ENCODE measurements at regions not wholly inside any gene's neighbourhood (a gene's known extent, or its start where the extent isn't known, plus 50 kb on each side); places are given as distances from the start of the nearest gene placed in this dataset.

- WGBS, 2 donors = 86 to 91% methylated on average over 3 of the region's 3 CpGs
- Histone ChIP-seq H3K4me3 (ENCODE audit: low read length in 2 of 2) (no peak overlapping the region), H3K36me3 (ENCODE audit: control insufficient read depth in 1 of 2, insufficient read depth in 2 of 2, low read length in 1 of 2) (no peaks in the 10 kb centered on the region), H3K27ac (ENCODE audit: low read depth in 1 of 2, low read length in 2 of 2) (no peak overlapping the region), H3K4me1 (ENCODE audit: control insufficient read depth in 1 of 2, insufficient read depth in 2 of 2, low read length in 2 of 2) (no peaks in the 10 kb centered on the region), H3K27me3 (ENCODE audit: control insufficient read depth in 1 of 2, insufficient read depth in 2 of 2, low read length in 1 of 2) (peaks cover 0 to 1% of the 10 kb centered on the region in 2 donors), H3K9me3 (ENCODE audit: control insufficient read depth, low read length) (no peaks in the 10 kb centered on the region)
- DNase-seq (no peak), ATAC-seq (ENCODE audit: low FRiP score) (no peak)
- intact Hi-C loops (cut with DNase I) = no loop called here
These were observed 403.9 kb downstream of the MED13L start for GRCh38 chr12:115873451-115874082.

DNA sequence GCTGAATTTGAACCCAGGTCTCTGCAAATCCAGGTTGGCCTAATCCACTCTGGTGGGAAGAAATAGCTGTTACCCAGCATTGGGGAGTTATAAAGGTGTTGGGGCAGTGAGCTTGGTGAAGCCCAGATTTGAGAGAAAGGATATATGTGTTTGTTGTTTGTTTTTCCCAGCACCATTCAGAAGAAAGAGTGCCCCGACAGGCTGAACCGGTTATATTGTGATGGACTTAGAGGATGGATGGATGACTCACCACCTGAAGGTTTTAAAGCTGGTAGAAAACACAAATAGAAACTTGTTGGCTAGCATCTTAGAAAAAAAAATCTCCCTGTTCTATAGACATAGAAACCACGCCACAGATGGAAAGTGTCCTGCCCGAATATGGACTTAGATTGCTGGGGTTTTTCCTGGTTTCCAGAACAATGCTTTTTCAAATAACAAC is 404.6 kb downstream of the MED13L start:
- intact Hi-C loops (cut with DNase I) = no loop called here
- 49 to 65% methylated on average over 4 of the region's 4 CpGs for WGBS, 2 donors
- Histone ChIP-seq H3K27me3 (ENCODE audit: control insufficient read depth in 1 of 2, insufficient read depth in 2 of 2, low read length in 1 of 2) (peaks cover 0 to 1% of the 10 kb centered on the region in 2 donors), H3K4me1 (ENCODE audit: control insufficient read depth in 1 of 2, insufficient read depth in 2 of 2, low read length in 2 of 2) (no peaks in the 10 kb centered on the region), H3K27ac (ENCODE audit: low read depth in 1 of 2, low read length in 2 of 2) (no peak overlapping the region), H3K9me3 (ENCODE audit: control insufficient read depth, low read length) (no peaks in the 10 kb centered on the region), H3K36me3 (ENCODE audit: control insufficient read depth in 1 of 2, insufficient read depth in 2 of 2, low read length in 1 of 2) (no peaks in the 10 kb centered on the region), H3K4me3 (ENCODE audit: low read length in 2 of 2) (no peak overlapping the region)
- ATAC-seq (ENCODE audit: low FRiP score) (no peak), DNase-seq (no peak)

- Histone ChIP-seq H3K36me3 (ENCODE audit: control insufficient read depth in 1 of 2, insufficient read depth in 2 of 2, low read length in 1 of 2) (no peaks in the 10 kb centered on the region), H3K27ac (ENCODE audit: low read depth in 1 of 2, low read length in 2 of 2) (no peak overlapping the region), H3K27me3 (ENCODE audit: control insufficient read depth in 1 of 2, insufficient read depth in 2 of 2, low read length in 1 of 2) (peaks cover 0 to 1% of the 10 kb centered on the region in 2 donors), H3K4me1 (ENCODE audit: control insufficient read depth in 1 of 2, insufficient read depth in 2 of 2, low read length in 2 of 2) (no peaks in the 10 kb centered on the region), H3K9me3 (ENCODE audit: control insufficient read depth, low read length) (no peaks in the 10 kb centered on the region), H3K4me3 (ENCODE audit: low read length in 2 of 2) (no peak overlapping the region)
- ATAC-seq (ENCODE audit: low FRiP score) (no peak), DNase-seq (no peak)
- WGBS, 2 donors = 88 to 91% methylated on average over 1 of the region's 1 CpG
- intact Hi-C loops (cut with DNase I) = no loop called here
These were observed 405.3 kb downstream of the MED13L start for GRCh38 chr12:115872212-115872611.

DNA sequence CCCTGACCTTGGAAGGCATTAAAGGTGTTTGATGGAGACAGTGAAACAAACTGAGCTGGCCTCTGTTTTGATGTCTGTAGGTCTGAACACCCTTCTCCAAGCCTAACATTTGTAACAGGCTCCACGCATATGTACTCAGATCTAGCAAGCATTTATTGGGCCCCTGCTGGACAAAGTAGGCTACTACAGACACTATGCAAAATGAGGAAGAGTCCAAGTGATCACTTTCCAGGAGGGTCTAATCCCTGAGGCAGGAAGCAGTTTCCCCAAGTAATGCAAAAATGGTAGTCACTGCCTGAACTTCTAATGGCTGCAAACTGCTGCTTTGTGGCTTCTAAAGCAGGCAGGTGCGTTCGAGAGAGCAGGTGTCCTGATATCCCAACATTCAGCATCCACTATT is 405.8 kb downstream of the MED13L start:
- ATAC-seq (ENCODE audit: low FRiP score) (no peak), DNase-seq (no peak)
- H3K27me3 ChIP-seq (ENCODE audit: control insufficient read depth in 1 of 2, insufficient read depth in 2 of 2, low read length in 1 of 2) = peaks cover 0 to 1% of the 10 kb centered on the region in 2 donors
- no peak overlapping the region for H3K27ac ChIP-seq (ENCODE audit: low read depth in 1 of 2, low read length in 2 of 2)
- no peaks in the 10 kb centered on the region for H3K9me3 ChIP-seq (ENCODE audit: control insufficient read depth, low read length)
- intact Hi-C loops (cut with DNase I) = no loop called here
- H3K36me3 ChIP-seq (ENCODE audit: control insufficient read depth in 1 of 2, insufficient read depth in 2 of 2, low read length in 1 of 2) = no peaks in the 10 kb centered on the region
- 66 to 68% methylated on average over 3 of the region's 3 CpGs for WGBS, 2 donors
- no peak overlapping the region for H3K4me3 ChIP-seq (ENCODE audit: low read length in 2 of 2)
- no peaks in the 10 kb centered on the region for H3K4me1 ChIP-seq (ENCODE audit: control insufficient read depth in 1 of 2, insufficient read depth in 2 of 2, low read length in 2 of 2)

DNA sequence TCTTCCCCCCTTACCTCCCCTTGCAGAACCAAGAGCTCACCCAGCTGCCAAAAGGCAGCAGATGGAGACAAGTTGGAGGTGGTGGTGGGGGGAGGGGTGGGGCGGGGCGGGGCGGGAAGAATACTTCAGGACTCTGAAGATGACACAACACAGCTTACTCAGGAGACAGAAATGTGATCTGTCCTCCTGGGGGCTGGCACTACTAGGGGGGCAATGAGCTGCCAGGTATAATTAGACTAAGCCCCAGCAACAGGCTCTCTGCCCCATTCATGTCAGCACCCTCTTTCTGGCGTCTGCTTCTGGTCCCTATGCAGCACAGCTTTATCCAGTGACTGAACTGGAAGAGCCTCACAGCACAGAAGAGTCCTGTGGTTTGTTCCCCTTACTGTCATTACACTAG is 407.0 kb downstream of the MED13L start:
- no peak for ATAC-seq (ENCODE audit: low FRiP score)
- intact Hi-C loops (cut with DNase I) = no loop called here

GRCh38 chr12:115870021-115870420 is 407.5 kb downstream of the MED13L start:
- ATAC-seq (ENCODE audit: low FRiP score) (no peak), DNase-seq (no peak)
- no peak overlapping the region for H3K4me3 ChIP-seq (ENCODE audit: low read length in 2 of 2)
- WGBS, 2 donors = 92 to 94% methylated on average over 4 of the region's 4 CpGs
- H3K4me1 ChIP-seq (ENCODE audit: control insufficient read depth in 1 of 2, insufficient read depth in 2 of 2, low read length in 2 of 2) = no peaks in the 10 kb centered on the region
- no peak overlapping the region for H3K27ac ChIP-seq (ENCODE audit: low read depth in 1 of 2, low read length in 2 of 2)
- H3K27me3 ChIP-seq (ENCODE audit: control insufficient read depth in 1 of 2, insufficient read depth in 2 of 2, low read length in 1 of 2) = no peaks in the 10 kb centered on the region
- intact Hi-C loops (cut with DNase I) = no loop called here
- H3K9me3 ChIP-seq (ENCODE audit: control insufficient read depth, low read length) = no peaks in the 10 kb centered on the region
- no peaks in the 10 kb centered on the region for H3K36me3 ChIP-seq (ENCODE audit: control insufficient read depth in 1 of 2, insufficient read depth in 2 of 2, low read length in 1 of 2)

More for the DNA sequence above, 407.0 kb downstream of the MED13L start:
- peaks cover 0 to under 1% of the 10 kb centered on the region in 2 donors for H3K27me3 ChIP-seq (ENCODE audit: control insufficient read depth in 1 of 2, insufficient read depth in 2 of 2, low read length in 1 of 2)
- H3K36me3 ChIP-seq (ENCODE audit: control insufficient read depth in 1 of 2, insufficient read depth in 2 of 2, low read length in 1 of 2) = no peaks in the 10 kb centered on the region
- WGBS, 2 donors = 69 to 73% methylated on average over 4 of the region's 4 CpGs
- no peak for DNase-seq
- H3K9me3 ChIP-seq (ENCODE audit: control insufficient read depth, low read length) = no peaks in the 10 kb centered on the region
- no peak overlapping the region for H3K27ac ChIP-seq (ENCODE audit: low read depth in 1 of 2, low read length in 2 of 2)
- no peak overlapping the region for H3K4me3 ChIP-seq (ENCODE audit: low read length in 2 of 2)
- H3K4me1 ChIP-seq (ENCODE audit: control insufficient read depth in 1 of 2, insufficient read depth in 2 of 2, low read length in 2 of 2) = no peaks in the 10 kb centered on the region

GRCh38 chr12:115869604-115870003 is 407.9 kb downstream of the MED13L start:
- intact Hi-C loops (cut with DNase I) = no loop called here
- WGBS, 2 donors = 94 to 96% methylated on average over 5 of the region's 5 CpGs
- H3K4me1 ChIP-seq (ENCODE audit: control insufficient read depth in 1 of 2, insufficient read depth in 2 of 2, low read length in 2 of 2) = no peaks in the 10 kb centered on the region
- ATAC-seq (ENCODE audit: low FRiP score) = no peak
- no peak overlapping the region for H3K4me3 ChIP-seq (ENCODE audit: low read length in 2 of 2)
- no peaks in the 10 kb centered on the region for H3K9me3 ChIP-seq (ENCODE audit: control insufficient read depth, low read length)
- no peaks in the 10 kb centered on the region for H3K27me3 ChIP-seq (ENCODE audit: control insufficient read depth in 1 of 2, insufficient read depth in 2 of 2, low read length in 1 of 2)
- no peak overlapping the region for H3K27ac ChIP-seq (ENCODE audit: low read depth in 1 of 2, low read length in 2 of 2)
- DNase-seq = no peak
- H3K36me3 ChIP-seq (ENCODE audit: control insufficient read depth in 1 of 2, insufficient read depth in 2 of 2, low read length in 1 of 2) = no peaks in the 10 kb centered on the region

GRCh38 chr12:115868624-115869023 is 408.9 kb downstream of the MED13L start:
- Histone ChIP-seq H3K36me3 (ENCODE audit: control insufficient read depth in 1 of 2, insufficient read depth in 2 of 2, low read length in 1 of 2) (no peaks in the 10 kb centered on the region), H3K27ac (ENCODE audit: low read depth in 1 of 2, low read length in 2 of 2) (no peak overlapping the region), H3K27me3 (ENCODE audit: control insufficient read depth in 1 of 2, insufficient read depth in 2 of 2, low read length in 1 of 2) (no peaks in the 10 kb centered on the region), H3K4me3 (ENCODE audit: low read length in 2 of 2) (no peak overlapping the region), H3K9me3 (ENCODE audit: control insufficient read depth, low read length) (no peaks in the 10 kb centered on the region), H3K4me1 (ENCODE audit: control insufficient read depth in 1 of 2, insufficient read depth in 2 of 2, low read length in 2 of 2) (no peaks in the 10 kb centered on the region)
- ATAC-seq (ENCODE audit: low FRiP score) (no peak), DNase-seq (no peak)
- WGBS, 2 donors = 89 to 91% methylated on average over 6 of the region's 6 CpGs
- intact Hi-C loops (cut with DNase I) = no loop called here

GRCh38 chr12:115867854-115868253 is 409.6 kb downstream of the MED13L start:
- Histone ChIP-seq H3K4me3 (ENCODE audit: low read length in 2 of 2) (no peak overlapping the region), H3K4me1 (ENCODE audit: control insufficient read depth in 1 of 2, insufficient read depth in 2 of 2, low read length in 2 of 2) (no peaks in the 10 kb centered on the region), H3K36me3 (ENCODE audit: control insufficient read depth in 1 of 2, insufficient read depth in 2 of 2, low read length in 1 of 2) (no peaks in the 10 kb centered on the region), H3K27ac (ENCODE audit: low read depth in 1 of 2, low read length in 2 of 2) (no peak overlapping the region), H3K9me3 (ENCODE audit: control insufficient read depth, low read length) (peaks cover 4% of the 10 kb centered on the region), H3K27me3 (ENCODE audit: control insufficient read depth in 1 of 2, insufficient read depth in 2 of 2, low read length in 1 of 2) (peaks cover 0 to 2% of the 10 kb centered on the region in 2 donors)
- ATAC-seq (ENCODE audit: low FRiP score) = no peak
- intact Hi-C loops (cut with DNase I) = no loop called here
- DNase-seq = no peak
- WGBS, 2 donors = 86 to 93% methylated on average over 4 of the region's 4 CpGs

Measured in aorta (tissue), 5 donors.